Astrocyte (in vitro differentiated cells and primary cell): ENCODE measurements at regions not wholly inside any gene's neighbourhood (a gene's known extent, or its start where the extent isn't known, plus 50 kb on each side); places are given as distances from the start of the nearest gene placed in this dataset.
"Not testable (repeated sequence)": the region's sequence is repeated elsewhere in the genome, so short reads cannot be mapped to it uniquely, and the experiment has no call there.

Experiments
- DNase-seq: peaks from one replicate; pipeline ENCODE4 v3.0.0-alpha.2; 2010; ENCODE audit warnings: low read depth
- FAIRE-seq: peaks from 2 replicates; lab custom pipeline; 2011; peaks lifted over from hg19 to GRCh38; lab: Jason Lieb, UNC
- H2AFZ ChIP-seq: 2 replicates; pipeline ENCODE4 v1.6.0; 2012; ENCODE audit warnings: low read depth, low read length, inconsistent platforms
- H3K27ac ChIP-seq: 2 replicates; pipeline ENCODE4 v1.5.1; 2011; ENCODE audit warnings: low read depth, low read length, inconsistent platforms
- H3K27me3 ChIP-seq: 2 replicates; pipeline ENCODE4 v1.6.0; 2011; ENCODE audit warnings: low read length, inconsistent platforms; ENCODE audit not compliant: insufficient read depth
- H3K36me3 ChIP-seq: 2 replicates; pipeline ENCODE4 v1.5.1; 2011; ENCODE audit warnings: low read length, inconsistent platforms; ENCODE audit not compliant: insufficient read depth
- H3K4me1 ChIP-seq: 2 replicates; pipeline ENCODE4 v1.5.1; 2011; ENCODE audit warnings: low read length, inconsistent platforms; ENCODE audit not compliant: insufficient read depth
- H3K4me2 ChIP-seq: 2 replicates; pipeline ENCODE4 v1.6.0; 2012; ENCODE audit warnings: low read length, inconsistent platforms
- H3K4me3 ChIP-seq: 2 replicates; pipeline ENCODE4 v1.5.1; 2011; ENCODE audit warnings: low read depth, mild to moderate bottlenecking, low read length, inconsistent platforms; ENCODE audit not compliant: insufficient read depth
- H3K79me2 ChIP-seq: 2 replicates; pipeline ENCODE4 v1.6.0; 2012; ENCODE audit warnings: mild to moderate bottlenecking, low read length, inconsistent platforms; ENCODE audit not compliant: insufficient read depth
- H3K9ac ChIP-seq: 2 replicates; pipeline ENCODE4 v1.6.0; 2012; ENCODE audit warnings: mild to moderate bottlenecking, low read length, inconsistent platforms
- H3K9me3 ChIP-seq: 2 replicates; pipeline ENCODE4 v1.5.1; 2012; ENCODE audit warnings: low read depth, mild to moderate bottlenecking, low read length, inconsistent platforms; ENCODE audit not compliant: insufficient read depth
- H4K20me1 ChIP-seq: 2 replicates; pipeline ENCODE4 v1.6.0; 2012; ENCODE audit warnings: low read length, inconsistent platforms; ENCODE audit not compliant: insufficient read depth
- H3K27ac Mint-ChIP-seq: one replicate; pipeline ENCODE4 v1.8.0; 2021; ENCODE audit warnings: mild to moderate bottlenecking, mixed read lengths; ENCODE audit not compliant: unreplicated experiment
- H3K27me3 Mint-ChIP-seq: one replicate; pipeline ENCODE4 v1.8.0; 2021; ENCODE audit warnings: low read depth, mixed read lengths; ENCODE audit not compliant: unreplicated experiment
- H3K36me3 Mint-ChIP-seq: one replicate; pipeline ENCODE4 v1.8.0; 2021; ENCODE audit warnings: low read depth, mixed read lengths; ENCODE audit not compliant: unreplicated experiment
- H3K4me1 Mint-ChIP-seq: one replicate; pipeline ENCODE4 v1.8.0; 2021; ENCODE audit warnings: low read depth, mixed read lengths; ENCODE audit not compliant: unreplicated experiment
- H3K4me3 Mint-ChIP-seq: one replicate; pipeline ENCODE4 v1.8.0; 2021; ENCODE audit warnings: mild to moderate bottlenecking, moderate library complexity, mixed read lengths; ENCODE audit not compliant: unreplicated experiment
- H3K9me3 Mint-ChIP-seq: one replicate; pipeline ENCODE4 v1.8.0; 2021; ENCODE audit warnings: mild to moderate bottlenecking, mixed read lengths; ENCODE audit not compliant: unreplicated experiment
- EZH2 ChIP-seq: IDR thresholded peaks from 2 replicates; pipeline ENCODE4 v1.6.1; 2012; ENCODE audit warnings: mild to moderate bottlenecking, low read length, inconsistent platforms; ENCODE audit not compliant: insufficient read depth
- TF ChIP-seq, protein P1 (sequence below): IDR thresholded peaks from 2 replicates; pipeline ENCODE4 v1.5.1; 2011; ENCODE audit warnings: low read depth, mild to moderate bottlenecking, inconsistent platforms, low read length, moderate library complexity; ENCODE audit not compliant: insufficient read depth

DNA sequence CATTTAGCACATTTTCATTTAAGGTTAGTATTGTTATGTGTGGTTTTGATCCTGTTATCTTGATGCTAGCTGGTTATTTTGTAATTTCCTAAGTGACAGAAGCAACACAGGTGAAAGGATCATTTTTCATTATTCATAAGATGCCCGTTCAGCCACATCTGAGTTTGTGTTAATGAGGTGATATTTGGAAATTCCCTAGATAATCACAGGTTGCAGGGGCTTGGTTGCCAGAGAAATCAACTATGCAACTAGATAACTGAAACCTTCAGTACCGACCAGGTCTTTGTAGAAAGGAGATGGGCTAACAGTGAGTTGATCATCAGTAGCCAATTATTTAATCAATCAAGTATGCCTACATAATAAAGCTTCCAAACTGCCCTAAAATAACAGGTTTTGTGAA lies 121.3 kb upstream of the UFM1 start:
- Mint-ChIP-seq H3K36me3 (no peaks in the 10 kb centered on the region), H3K4me3 (no peak overlapping the region), H3K27ac (no peak overlapping the region), H3K9me3 (peaks cover 3% of the 10 kb centered on the region), H3K27me3 (no peaks in the 10 kb centered on the region), H3K4me1 (no peaks in the 10 kb centered on the region)
- no peaks in the 10 kb centered on the region for H3K27me3 ChIP-seq
- H3K4me1 ChIP-seq, result no peaks in the 10 kb centered on the region
- H4K20me1 ChIP-seq, result no peaks in the 10 kb centered on the region
- no peak overlapping the region for H2AFZ ChIP-seq
- H3K27ac ChIP-seq, result no peak overlapping the region
- H3K9me3 ChIP-seq, result no peaks in the 10 kb centered on the region
- no peak for DNase-seq
- no peak overlapping the region for H3K4me3 ChIP-seq
- no peak for FAIRE-seq
- no peak overlapping the region for H3K9ac ChIP-seq
- TF ChIP-seq, protein P1, sequence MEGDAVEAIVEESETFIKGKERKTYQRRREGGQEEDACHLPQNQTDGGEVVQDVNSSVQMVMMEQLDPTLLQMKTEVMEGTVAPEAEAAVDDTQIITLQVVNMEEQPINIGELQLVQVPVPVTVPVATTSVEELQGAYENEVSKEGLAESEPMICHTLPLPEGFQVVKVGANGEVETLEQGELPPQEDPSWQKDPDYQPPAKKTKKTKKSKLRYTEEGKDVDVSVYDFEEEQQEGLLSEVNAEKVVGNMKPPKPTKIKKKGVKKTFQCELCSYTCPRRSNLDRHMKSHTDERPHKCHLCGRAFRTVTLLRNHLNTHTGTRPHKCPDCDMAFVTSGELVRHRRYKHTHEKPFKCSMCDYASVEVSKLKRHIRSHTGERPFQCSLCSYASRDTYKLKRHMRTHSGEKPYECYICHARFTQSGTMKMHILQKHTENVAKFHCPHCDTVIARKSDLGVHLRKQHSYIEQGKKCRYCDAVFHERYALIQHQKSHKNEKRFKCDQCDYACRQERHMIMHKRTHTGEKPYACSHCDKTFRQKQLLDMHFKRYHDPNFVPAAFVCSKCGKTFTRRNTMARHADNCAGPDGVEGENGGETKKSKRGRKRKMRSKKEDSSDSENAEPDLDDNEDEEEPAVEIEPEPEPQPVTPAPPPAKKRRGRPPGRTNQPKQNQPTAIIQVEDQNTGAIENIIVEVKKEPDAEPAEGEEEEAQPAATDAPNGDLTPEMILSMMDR, result no peak
- TF ChIP-seq EZH2, result no peak
- H3K4me2 ChIP-seq, result no peak overlapping the region
- no peaks in the 10 kb centered on the region for H3K79me2 ChIP-seq
- no peaks in the 10 kb centered on the region for H3K36me3 ChIP-seq

DNA sequence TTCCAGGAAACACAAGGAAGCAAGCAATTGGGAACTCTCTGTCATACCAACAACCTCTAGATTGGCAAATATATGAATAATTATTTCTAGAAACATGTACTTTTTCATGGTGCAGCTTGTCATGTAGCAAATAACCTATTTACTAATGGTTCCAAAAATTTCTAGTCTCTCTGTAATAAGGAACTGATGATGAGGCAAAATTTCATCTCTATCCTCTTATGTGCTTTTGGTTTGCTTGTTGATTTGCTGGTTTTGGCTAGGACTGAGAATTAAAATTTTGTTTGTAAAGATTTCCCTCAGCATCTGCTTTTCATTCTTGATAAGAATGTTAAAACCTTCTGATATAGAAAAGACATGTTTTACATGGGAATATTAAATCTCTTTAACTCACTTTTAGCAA lies 123.2 kb upstream of the UFM1 start:
- TF ChIP-seq EZH2, result no peak
- TF ChIP-seq, protein P1, result no peak
- Mint-ChIP-seq H3K4me3 (no peak overlapping the region), H3K27ac (no peak overlapping the region), H3K4me1 (no peaks in the 10 kb centered on the region), H3K36me3 (no peaks in the 10 kb centered on the region), H3K9me3 (peaks cover 3% of the 10 kb centered on the region), H3K27me3 (no peaks in the 10 kb centered on the region)
- H3K27ac ChIP-seq, result no peak overlapping the region
- no peak overlapping the region for H2AFZ ChIP-seq
- H4K20me1 ChIP-seq, result no peaks in the 10 kb centered on the region
- FAIRE-seq (no peak), DNase-seq (no peak)
- no peak overlapping the region for H3K4me2 ChIP-seq
- H3K9me3 ChIP-seq, result no peaks in the 10 kb centered on the region
- H3K27me3 ChIP-seq, result no peaks in the 10 kb centered on the region
- no peak overlapping the region for H3K9ac ChIP-seq
- H3K4me1 ChIP-seq, result no peaks in the 10 kb centered on the region
- H3K4me3 ChIP-seq, result no peak overlapping the region
- no peaks in the 10 kb centered on the region for H3K36me3 ChIP-seq
- H3K79me2 ChIP-seq, result no peaks in the 10 kb centered on the region

DNA sequence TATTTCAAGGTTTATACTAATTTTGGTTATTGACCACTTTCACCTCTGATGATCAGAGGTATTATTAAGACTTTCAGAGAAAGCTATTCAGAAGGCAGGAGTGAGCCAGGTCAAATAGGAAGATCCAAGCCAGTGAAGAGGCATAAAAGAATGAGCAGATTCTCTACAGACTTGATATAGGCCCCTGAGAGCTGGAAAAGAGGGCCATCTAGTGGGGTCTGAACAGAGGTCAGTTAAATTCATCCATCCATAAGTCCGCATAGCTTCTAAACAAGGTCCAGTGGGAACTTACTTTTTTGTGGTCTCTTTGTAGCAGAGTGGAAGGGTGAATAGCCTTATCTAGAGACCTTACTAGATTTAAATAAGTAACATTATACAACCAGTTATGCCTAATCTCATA lies 126.6 kb upstream of the UFM1 start:
- Histone ChIP-seq H3K4me1 (no peaks in the 10 kb centered on the region), H3K27ac (no peak overlapping the region), H2AFZ (no peak overlapping the region), H3K4me3 (no peak overlapping the region), H3K9me3 (no peaks in the 10 kb centered on the region), H3K36me3 (no peaks in the 10 kb centered on the region), H3K9ac (no peak overlapping the region), H3K27me3 (no peaks in the 10 kb centered on the region), H4K20me1 (no peaks in the 10 kb centered on the region), H3K79me2 (no peaks in the 10 kb centered on the region), H3K4me2 (no peak overlapping the region)
- Mint-ChIP-seq H3K9me3 (no peaks in the 10 kb centered on the region), H3K27me3 (no peaks in the 10 kb centered on the region), H3K27ac (no peak overlapping the region), H3K36me3 (no peaks in the 10 kb centered on the region), H3K4me3 (no peak overlapping the region), H3K4me1 (no peaks in the 10 kb centered on the region)
- FAIRE-seq (no peak), DNase-seq (peak; percentile 26)
- TF ChIP-seq EZH2, result no peak
- TF ChIP-seq, protein P1, result peak; percentile 35

DNA sequence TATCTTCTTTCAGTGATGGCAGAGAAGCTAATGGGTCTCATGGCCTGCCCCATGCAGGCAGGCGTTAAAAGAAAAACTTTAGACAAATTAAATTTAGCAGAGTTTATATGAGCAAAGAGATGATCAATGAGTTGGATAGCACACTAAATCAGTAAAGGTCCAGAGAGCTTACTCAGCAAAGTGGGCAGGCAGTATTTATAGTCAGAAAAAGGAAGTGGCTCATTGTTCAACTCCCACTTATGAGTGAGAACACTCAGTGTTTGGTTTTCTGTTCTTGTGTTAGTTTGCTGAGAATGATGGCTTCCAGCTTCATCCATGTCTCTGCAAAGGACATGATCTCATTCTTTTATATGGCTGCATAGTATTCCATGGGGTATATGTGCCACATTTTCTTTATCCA lies 128.5 kb upstream of the UFM1 start:
- H3K36me3 ChIP-seq, H3K9me3 Mint-ChIP-seq, H2AFZ ChIP-seq, H3K27me3 Mint-ChIP-seq, H4K20me1 ChIP-seq, FAIRE-seq, H3K36me3 Mint-ChIP-seq, H3K4me1 ChIP-seq, H3K9me3 ChIP-seq, H3K27me3 ChIP-seq, H3K4me3 Mint-ChIP-seq, H3K27ac ChIP-seq, H3K4me2 ChIP-seq, H3K9ac ChIP-seq, H3K4me1 Mint-ChIP-seq, DNase-seq, H3K27ac Mint-ChIP-seq, H3K79me2 ChIP-seq, H3K4me3 ChIP-seq: not testable (repeated sequence)
